Epithelial cell of proximal tubule (primary cell): ENCODE measurements at regions not wholly inside any gene's neighbourhood (a gene's known extent, or its start where the extent isn't known, plus 50 kb on each side); places are given as distances from the start of the nearest gene placed in this dataset.

Experiments used
- DNase-seq: peaks from one replicate; pipeline ENCODE4 v3.0.0-alpha.2; 2011; ENCODE audit warnings: low read depth
- H3K4me3 ChIP-seq: 2 replicates; pipeline ENCODE4 v1.5.1; 2011; ENCODE audit warnings: low read depth, mild to moderate bottlenecking, low read length
- CTCF ChIP-seq: conservative IDR thresholded peaks from 2 replicates; pipeline ENCODE4 v1.5.1; 2012; ENCODE audit warnings: low read depth, mild to moderate bottlenecking, low read length

- H3K4me3 ChIP-seq: no peak overlapping the region
- TF ChIP-seq CTCF: no peak
- DNase-seq: no peak
Measured at GRCh38 chr4:4759232-4759631, 100.2 kb upstream of the MSX1 start.

- no peak overlapping the region for H3K4me3 ChIP-seq
- DNase-seq: no peak
- no peak for TF ChIP-seq CTCF
Measured at GRCh38 chr4:4758681-4759080, 100.8 kb upstream of the MSX1 start.

- no peak for DNase-seq
- no peak overlapping the region for H3K4me3 ChIP-seq
- TF ChIP-seq CTCF: no peak
Measured at GRCh38 chr4:4755306-4755705, 104.2 kb upstream of the MSX1 start.

- no peak for TF ChIP-seq CTCF
- no peak for DNase-seq
- no peak overlapping the region for H3K4me3 ChIP-seq
Measured at GRCh38 chr4:4754641-4755040, 104.8 kb upstream of the MSX1 start.

GRCh38 chr4:4753643-4754042 is 105.8 kb upstream of the MSX1 start:
- no peak for TF ChIP-seq CTCF
- DNase-seq: no peak
- H3K4me3 ChIP-seq: no peak overlapping the region

GRCh38 chr4:4752576-4753401 is 106.7 kb upstream of the MSX1 start:
- no peak for TF ChIP-seq CTCF
- no peak for DNase-seq
- no peak overlapping the region for H3K4me3 ChIP-seq

GRCh38 chr4:4752025-4752424 is 107.4 kb upstream of the MSX1 start:
- no peak for DNase-seq
- H3K4me3 ChIP-seq: no peak overlapping the region
- no peak for TF ChIP-seq CTCF
